ENCODE measurements at regions not wholly inside any gene's neighbourhood (a gene's known extent, or its start where the extent isn't known, plus 50 kb on each side); places are given as distances from the start of the nearest gene placed in this dataset.

GRCh38 chr10:10627414-10627813 lies 390.3 kb upstream of the CELF2 start:
- no peak for DNase-seq
- H3K4me1 ChIP-seq, result no peaks in the 10 kb centered on the region
- no peak for TF ChIP-seq CTCF (IDR thresholded peaks at IDR 0.05; ENCODE audit: low read depth, low read length)
- H3K36me3 ChIP-seq, result no peaks in the 10 kb centered on the region
- no peak overlapping the region for H3K4me3 ChIP-seq (ENCODE audit: low read depth, low read length)
- H3K27me3 ChIP-seq, result no peaks in the 10 kb centered on the region
- H3K9me3 ChIP-seq, result no peaks in the 10 kb centered on the region

GRCh38 chr10:10629512-10629911 lies 388.2 kb upstream of the CELF2 start:
- no peak overlapping the region for H3K4me3 ChIP-seq (ENCODE audit: low read depth, low read length)
- no peaks in the 10 kb centered on the region for H3K9me3 ChIP-seq
- no peaks in the 10 kb centered on the region for H3K27me3 ChIP-seq
- no peak for TF ChIP-seq CTCF (IDR thresholded peaks at IDR 0.05; ENCODE audit: low read depth, low read length)
- no peaks in the 10 kb centered on the region for H3K36me3 ChIP-seq
- no peaks in the 10 kb centered on the region for H3K4me1 ChIP-seq
- DNase-seq, result no peak

GRCh38 chr10:10630281-10630680 lies 387.4 kb upstream of the CELF2 start:
- Histone ChIP-seq H3K27me3 (no peaks in the 10 kb centered on the region), H3K36me3 (no peaks in the 10 kb centered on the region)

GRCh38 chr10:10630782-10631181 lies 386.9 kb upstream of the CELF2 start:
- no peaks in the 10 kb centered on the region for H3K9me3 ChIP-seq
- no peaks in the 10 kb centered on the region for H3K4me1 ChIP-seq
- no peaks in the 10 kb centered on the region for H3K27me3 ChIP-seq
- no peaks in the 10 kb centered on the region for H3K36me3 ChIP-seq
- no peak overlapping the region for H3K4me3 ChIP-seq (ENCODE audit: low read depth, low read length)
- TF ChIP-seq CTCF (IDR thresholded peaks at IDR 0.05; ENCODE audit: low read depth, low read length), result no peak
- DNase-seq, result no peak

More at GRCh38 chr10:10630281-10630680, 387.4 kb upstream of the CELF2 start:
- DNase-seq, result no peak
- TF ChIP-seq CTCF (IDR thresholded peaks at IDR 0.05; ENCODE audit: low read depth, low read length), result no peak
- H3K4me3 ChIP-seq (ENCODE audit: low read depth, low read length), result no peak overlapping the region
- H3K4me1 ChIP-seq, result no peaks in the 10 kb centered on the region
- H3K9me3 ChIP-seq, result no peaks in the 10 kb centered on the region

GRCh38 chr10:10642189-10642588 lies 375.5 kb upstream of the CELF2 start:
- H3K9me3 ChIP-seq, result peaks cover 2% of the 10 kb centered on the region; the same call in 1 of the 2 replicates
- H3K27me3 ChIP-seq, result no peaks in the 10 kb centered on the region
- H3K4me3 ChIP-seq (ENCODE audit: low read depth, low read length), result no peak overlapping the region
- TF ChIP-seq CTCF (IDR thresholded peaks at IDR 0.05; ENCODE audit: low read depth, low read length), result no peak
- no peak for DNase-seq
- H3K36me3 ChIP-seq, result no peaks in the 10 kb centered on the region
- H3K4me1 ChIP-seq, result no peaks in the 10 kb centered on the region

GRCh38 chr10:10642751-10643150 lies 374.9 kb upstream of the CELF2 start:
- no peak for TF ChIP-seq CTCF (IDR thresholded peaks at IDR 0.05; ENCODE audit: low read depth, low read length)

More at GRCh38 chr10:10642751-10643150, 374.9 kb upstream of the CELF2 start:
- no peak overlapping the region for H3K4me3 ChIP-seq (ENCODE audit: low read depth, low read length)
- no peaks in the 10 kb centered on the region for H3K4me1 ChIP-seq
- H3K9me3 ChIP-seq, result peaks cover 2% of the 10 kb centered on the region; the same call in 1 of the 2 replicates
- no peaks in the 10 kb centered on the region for H3K27me3 ChIP-seq
- no peaks in the 10 kb centered on the region for H3K36me3 ChIP-seq
- no peak for DNase-seq
